M059J (cell line): ENCODE measurements at regions not wholly inside any gene's neighbourhood (a gene's known extent, or its start where the extent isn't known, plus 50 kb on each side); places are given as distances from the start of the nearest gene placed in this dataset.
"Not testable (repeated sequence)": the region's sequence is repeated elsewhere in the genome, so short reads cannot be mapped to it uniquely, and the experiment has no call there.

Experiments
- DNase-seq: peaks from one replicate; pipeline ENCODE4 v3.0.0-alpha.2; 2012; ENCODE audit warnings: low read depth

DNA sequence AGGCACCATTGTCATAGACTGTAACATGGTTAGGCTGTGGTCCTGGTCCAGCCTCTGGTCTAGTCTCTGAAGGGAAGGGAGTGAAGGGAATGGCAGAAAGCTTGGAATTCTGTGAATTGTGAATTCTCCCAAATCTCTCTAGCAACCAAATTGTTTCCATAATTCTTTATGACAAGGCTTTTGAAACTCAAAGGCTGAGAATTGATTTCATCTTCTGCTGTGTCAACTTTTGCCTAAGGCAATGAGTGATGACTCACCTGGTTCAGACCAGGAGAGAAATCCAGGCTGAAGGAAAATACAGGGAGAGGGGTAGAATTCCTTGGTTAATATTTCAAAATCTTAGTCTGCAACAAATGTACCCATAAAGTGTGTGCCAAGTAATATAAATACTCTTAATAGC is 82.6 kb upstream of the ADPGK start:
- DNase-seq = peak; percentile 41

- DNase-seq = no peak
Measured at GRCh38 chr15:72865486-72865885, 81.9 kb upstream of the ADPGK start.

GRCh38 chr15:72864681-72865080 is 81.1 kb upstream of the ADPGK start:
- no peak for DNase-seq

- no peak for DNase-seq
Measured at GRCh38 chr15:72861354-72861910, 77.9 kb upstream of the ADPGK start.

DNA sequence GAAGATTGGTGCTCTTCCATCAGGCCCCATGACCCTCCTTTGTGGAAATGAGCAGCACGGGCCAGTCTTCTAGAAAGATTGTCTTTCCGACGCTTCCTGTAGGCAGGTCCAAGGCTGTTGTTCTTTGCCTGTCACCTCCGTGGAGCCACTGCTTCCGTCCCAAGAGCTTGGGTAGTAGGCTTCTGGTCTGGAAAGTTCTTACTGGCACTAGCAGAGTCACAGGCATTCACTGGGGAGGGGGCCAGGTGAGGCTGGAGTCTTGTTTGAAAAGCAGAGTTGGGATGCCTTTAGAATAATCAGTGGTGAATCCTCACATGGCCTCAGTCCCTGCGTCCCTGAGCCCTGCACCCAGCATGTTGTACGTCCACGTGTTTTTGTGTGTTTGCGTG is 76.2 kb upstream of the ADPGK start:
- DNase-seq = no peak

- DNase-seq = no peak
Measured at GRCh38 chr15:72859017-72859756, 75.6 kb upstream of the ADPGK start.

GRCh38 chr15:72858205-72858604 is 74.6 kb upstream of the ADPGK start:
- no peak for DNase-seq

- DNase-seq = no peak
Measured at GRCh38 chr15:72857331-72858063, 73.9 kb upstream of the ADPGK start.

DNA sequence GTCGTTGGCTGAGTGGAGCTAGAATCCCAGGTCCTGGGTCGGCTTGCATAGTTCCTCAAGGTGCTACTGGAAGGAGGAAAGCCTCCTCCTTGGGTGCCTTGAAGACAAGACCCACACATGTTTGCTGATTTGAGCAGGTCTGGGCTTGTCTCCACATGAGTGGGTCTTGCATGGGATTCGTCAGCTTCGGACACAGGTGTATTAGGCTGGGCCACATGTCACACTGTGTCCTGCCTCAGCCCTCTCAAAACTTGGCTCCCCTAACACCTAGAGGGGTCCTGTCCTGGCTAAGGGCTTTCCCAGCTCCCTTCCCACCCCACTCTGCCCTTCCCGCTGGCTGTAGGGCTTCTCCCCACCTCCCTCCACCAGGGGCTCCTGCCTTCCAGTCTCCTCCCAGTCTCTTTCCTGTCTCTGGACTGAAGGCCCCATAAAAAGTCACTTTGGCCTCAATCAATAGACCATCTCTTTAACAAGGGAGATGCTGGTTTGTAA is 73.0 kb upstream of the ADPGK start:
- DNase-seq = no peak

GRCh38 chr15:72855791-72856190 is 72.2 kb upstream of the ADPGK start:
- DNase-seq = no peak

- DNase-seq = no peak
Measured at GRCh38 chr15:72852273-72852672, 68.7 kb upstream of the ADPGK start.

DNA sequence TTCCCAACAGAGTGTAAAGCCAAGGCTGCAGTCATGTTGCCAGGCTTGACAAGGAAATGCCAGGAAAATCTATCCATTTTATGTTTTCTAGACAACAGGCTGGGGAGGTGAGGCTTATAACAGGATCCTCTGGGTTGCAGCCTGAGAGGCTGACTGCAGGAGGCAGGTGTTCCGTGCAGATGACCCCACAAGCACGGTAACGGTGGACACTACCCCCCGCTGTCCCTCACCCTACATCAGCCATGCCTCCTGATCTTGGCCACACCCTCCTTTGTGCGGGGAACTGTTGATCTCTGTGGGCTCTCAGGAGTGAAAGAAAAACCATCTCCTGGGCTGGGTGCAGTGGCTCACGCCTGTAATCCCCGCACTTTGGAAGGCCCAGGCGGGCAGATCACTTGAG is 68.0 kb upstream of the ADPGK start:
- DNase-seq = no peak

DNA sequence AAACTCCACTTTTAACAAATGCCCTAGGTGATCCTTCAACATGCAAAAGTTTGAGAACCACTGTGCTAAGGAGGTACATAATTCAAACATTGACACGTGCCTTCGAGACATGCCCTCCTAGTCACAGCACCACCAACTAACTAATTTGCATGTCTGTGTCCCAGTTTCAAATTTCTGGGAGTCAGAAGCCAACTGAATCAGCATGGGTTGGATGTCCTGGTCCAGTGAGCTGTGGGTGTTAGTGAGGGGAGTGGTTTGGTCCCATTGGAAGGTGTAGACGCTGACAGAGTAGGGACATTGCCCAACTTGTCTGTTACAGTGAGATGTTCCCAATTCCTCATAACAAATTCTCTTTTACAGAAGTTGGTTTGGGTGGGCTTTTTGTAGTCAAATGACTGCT is 67.3 kb upstream of the ADPGK start:
- no peak for DNase-seq

DNA sequence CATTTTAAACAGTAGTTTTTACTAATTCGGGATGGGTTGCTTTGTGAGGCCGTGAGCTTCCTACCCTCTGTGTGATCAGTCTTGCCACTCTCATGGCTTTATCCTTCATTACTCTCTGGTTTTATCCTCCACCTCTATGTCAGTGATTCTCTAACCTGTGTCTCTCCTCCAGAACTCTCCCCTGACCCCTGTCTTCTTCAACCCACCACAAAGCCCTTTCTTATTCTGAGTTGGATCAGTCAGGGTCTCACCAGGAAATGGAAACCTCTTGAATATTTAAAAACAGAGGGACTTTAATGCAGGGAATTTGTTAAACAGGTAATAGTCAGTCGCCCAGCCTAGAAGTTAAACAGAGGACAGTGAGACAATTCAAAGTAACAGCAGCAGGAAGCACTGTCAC is 64.2 kb upstream of the ADPGK start:
- DNase-seq = no peak

GRCh38 chr15:72847033-72847432 is 63.5 kb upstream of the ADPGK start:
- DNase-seq = no peak

GRCh38 chr15:72845981-72846383 is 62.4 kb upstream of the ADPGK start:
- no peak for DNase-seq

DNA sequence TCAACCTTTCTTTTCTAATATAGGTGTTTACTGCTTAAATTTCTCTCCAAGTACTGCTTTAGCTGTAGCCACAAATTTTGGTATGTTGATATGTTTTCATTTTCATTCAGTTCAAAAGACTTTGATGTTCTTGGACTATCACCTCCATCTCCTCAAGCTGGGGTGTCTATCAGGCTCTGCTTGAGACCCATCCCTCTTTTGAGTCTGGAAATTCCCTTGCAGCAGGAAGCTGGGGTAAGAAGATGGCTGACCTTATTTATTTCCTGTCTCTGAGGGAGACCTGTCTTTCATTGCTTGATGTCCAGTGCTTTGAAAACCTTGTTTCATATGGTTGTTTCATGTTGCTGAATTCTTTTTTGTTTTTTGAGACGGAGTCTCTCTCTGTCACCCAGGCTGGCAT is 60.5 kb upstream of the ADPGK start:
- no peak for DNase-seq

GRCh38 chr15:72843340-72843739 is 59.8 kb upstream of the ADPGK start:
- not testable (repeated sequence) for DNase-seq

GRCh38 chr15:72840114-72840513 is 56.6 kb upstream of the ADPGK start:
- no peak for DNase-seq

DNA sequence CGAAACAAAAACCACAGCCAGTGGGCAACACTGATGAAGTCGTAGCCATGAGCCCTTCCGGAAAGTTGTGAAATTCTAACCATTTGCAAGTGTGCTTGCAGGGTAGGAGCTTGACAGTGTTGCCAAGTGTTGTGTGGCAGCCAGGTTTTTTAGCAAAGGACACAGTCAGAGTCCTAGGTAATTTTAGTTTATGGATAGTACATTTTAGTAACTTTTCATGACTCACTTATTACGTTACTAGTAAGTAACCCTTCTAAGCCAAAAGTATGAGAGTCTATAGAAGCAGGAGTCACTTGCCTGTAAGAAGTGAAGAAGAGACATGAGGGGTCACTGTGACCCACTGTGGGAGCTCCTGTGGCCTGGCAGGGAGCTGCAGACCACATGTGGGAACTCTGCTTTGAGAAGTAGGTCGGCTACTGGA is 54.8 kb upstream of the ADPGK start:
- DNase-seq = no peak

- DNase-seq = no peak
Measured at GRCh38 chr15:72836676-72837330, 53.2 kb upstream of the ADPGK start.

- no peak for DNase-seq
Measured at GRCh38 chr15:72835294-72835890, 51.8 kb upstream of the ADPGK start.
